Choroid plexus epithelial cell (primary cell): ENCODE measurements at regions not wholly inside any gene's neighbourhood (a gene's known extent, or its start where the extent isn't known, plus 50 kb on each side); places are given as distances from the start of the nearest gene placed in this dataset.

Experiments
- DNase-seq: peaks from one replicate; pipeline ENCODE4 v3.0.0-alpha.2; 2010; ENCODE audit warnings: low read depth
- H3K4me3 ChIP-seq: 2 replicates; pipeline ENCODE4 v1.5.1; 2011; ENCODE audit warnings: low read depth, mild to moderate bottlenecking, control low read depth, low read length, moderate library complexity
- TF ChIP-seq, protein P1 (sequence below): conservative IDR thresholded peaks from 2 replicates; pipeline ENCODE4 v1.5.1; 2011; ENCODE audit warnings: low read depth, mild to moderate bottlenecking, control low read depth, inconsistent platforms, low read length, moderate library complexity

GRCh38 chr12:47020211-47020821 is 59.1 kb upstream of the PCED1B start:
- TF ChIP-seq, protein P1, sequence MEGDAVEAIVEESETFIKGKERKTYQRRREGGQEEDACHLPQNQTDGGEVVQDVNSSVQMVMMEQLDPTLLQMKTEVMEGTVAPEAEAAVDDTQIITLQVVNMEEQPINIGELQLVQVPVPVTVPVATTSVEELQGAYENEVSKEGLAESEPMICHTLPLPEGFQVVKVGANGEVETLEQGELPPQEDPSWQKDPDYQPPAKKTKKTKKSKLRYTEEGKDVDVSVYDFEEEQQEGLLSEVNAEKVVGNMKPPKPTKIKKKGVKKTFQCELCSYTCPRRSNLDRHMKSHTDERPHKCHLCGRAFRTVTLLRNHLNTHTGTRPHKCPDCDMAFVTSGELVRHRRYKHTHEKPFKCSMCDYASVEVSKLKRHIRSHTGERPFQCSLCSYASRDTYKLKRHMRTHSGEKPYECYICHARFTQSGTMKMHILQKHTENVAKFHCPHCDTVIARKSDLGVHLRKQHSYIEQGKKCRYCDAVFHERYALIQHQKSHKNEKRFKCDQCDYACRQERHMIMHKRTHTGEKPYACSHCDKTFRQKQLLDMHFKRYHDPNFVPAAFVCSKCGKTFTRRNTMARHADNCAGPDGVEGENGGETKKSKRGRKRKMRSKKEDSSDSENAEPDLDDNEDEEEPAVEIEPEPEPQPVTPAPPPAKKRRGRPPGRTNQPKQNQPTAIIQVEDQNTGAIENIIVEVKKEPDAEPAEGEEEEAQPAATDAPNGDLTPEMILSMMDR = no peak
- H3K4me3 ChIP-seq = no peak overlapping the region
- no peak for DNase-seq

DNA sequence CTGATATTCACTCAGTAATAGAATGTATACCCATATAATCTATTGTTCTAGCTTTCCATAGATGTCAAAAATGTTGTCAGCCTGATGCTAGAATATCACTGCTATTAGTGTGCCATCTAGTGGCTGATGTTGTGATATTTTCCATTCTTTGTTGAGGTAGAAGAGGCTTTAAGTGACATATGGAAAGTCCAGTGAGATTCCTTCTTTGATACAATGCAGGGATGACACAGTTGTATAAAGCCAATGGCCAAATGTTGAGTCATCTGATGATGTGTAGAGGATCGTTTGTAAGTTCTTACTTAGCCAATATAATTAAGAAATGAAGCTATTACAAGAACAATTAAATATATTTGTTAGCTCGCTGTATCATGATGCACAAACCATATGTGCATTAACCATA is 58.1 kb upstream of the PCED1B start:
- TF ChIP-seq, protein P1 = peak; percentile 63
- H3K4me3 ChIP-seq = no peak overlapping the region
- peak; percentile 95 for DNase-seq

DNA sequence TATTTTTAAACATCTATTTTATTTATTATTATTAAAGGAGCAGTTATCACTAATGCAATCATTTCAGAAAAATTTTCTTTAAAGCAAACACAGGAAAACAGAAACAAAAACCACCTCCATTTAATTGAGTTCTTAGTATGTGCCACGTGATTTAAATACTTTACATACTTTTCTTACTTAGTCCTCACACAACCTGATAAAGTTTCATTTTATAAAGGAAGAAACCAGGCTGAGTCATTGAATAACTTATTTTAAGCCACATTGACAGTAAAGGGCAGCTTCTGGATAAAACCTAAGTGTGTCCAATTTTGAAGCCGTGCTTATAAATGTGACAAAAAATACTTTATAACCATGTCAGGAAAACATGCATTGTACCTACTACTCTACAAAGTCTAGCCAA is 57.1 kb upstream of the PCED1B start:
- peak; percentile 83 for DNase-seq
- H3K4me3 ChIP-seq = no peak overlapping the region
- TF ChIP-seq, protein P1 = no peak

GRCh38 chr12:47023311-47023710 is 56.1 kb upstream of the PCED1B start:
- TF ChIP-seq, protein P1 = no peak
- no peak for DNase-seq
- no peak overlapping the region for H3K4me3 ChIP-seq

DNA sequence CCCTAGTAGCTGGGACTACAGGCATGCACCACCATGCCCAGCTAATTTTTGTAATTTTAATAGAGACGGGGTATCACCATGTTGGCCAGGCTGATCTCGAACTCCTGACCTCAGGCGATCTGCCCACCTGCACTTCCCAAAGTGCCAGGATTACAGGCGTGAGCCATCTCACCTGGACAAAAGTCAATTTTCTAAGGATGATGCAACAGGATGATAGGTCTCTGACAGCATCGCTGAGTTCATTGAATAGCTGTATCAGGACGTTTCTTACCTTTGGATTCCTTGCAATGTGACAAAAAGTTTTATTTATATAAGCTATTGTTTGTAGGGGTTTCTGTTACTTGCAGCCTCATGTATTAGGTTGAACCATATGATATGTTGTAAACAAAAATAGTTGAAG is 55.5 kb upstream of the PCED1B start:
- DNase-seq = no peak
- TF ChIP-seq, protein P1 = no peak
- no peak overlapping the region for H3K4me3 ChIP-seq

- H3K4me3 ChIP-seq = no peak overlapping the region
- TF ChIP-seq, protein P1 = no peak
- no peak for DNase-seq
Measured at GRCh38 chr12:47024463-47024862, 55.0 kb upstream of the PCED1B start.

DNA sequence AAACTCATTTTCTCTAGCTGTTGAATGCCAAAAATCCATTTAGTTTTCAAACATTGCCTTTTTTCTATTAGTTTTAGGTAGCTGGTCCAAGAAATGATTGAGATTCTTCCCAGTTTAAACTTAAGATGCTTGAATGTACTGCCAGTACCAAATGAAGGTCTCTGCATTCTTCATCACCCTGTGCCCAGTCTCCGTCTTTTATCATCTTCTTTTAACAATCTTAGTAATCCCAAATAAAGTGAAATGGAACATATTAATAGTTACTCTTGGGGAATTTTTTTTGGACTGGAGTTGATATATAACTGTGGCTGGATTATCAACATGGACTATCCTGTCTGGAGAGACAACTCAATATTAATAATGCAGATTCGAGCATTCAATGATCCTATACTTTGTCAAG is 54.1 kb upstream of the PCED1B start:
- H3K4me3 ChIP-seq = no peak overlapping the region
- DNase-seq = no peak
- TF ChIP-seq, protein P1 = no peak
